H9 (cell line): ENCODE measurements at regions not wholly inside any gene's neighbourhood (a gene's known extent, or its start where the extent isn't known, plus 50 kb on each side); places are given as distances from the start of the nearest gene placed in this dataset.

Source experiments
- DNase-seq: peaks from one replicate; pipeline ENCODE4 v3.0.0-alpha.2; 2017
- H2AFZ ChIP-seq: one replicate; pipeline ENCODE4 v1.6.1; 2013; ENCODE audit warnings: mild to moderate bottlenecking, low read length, control low read depth, moderate library complexity
- H2AK5ac ChIP-seq: 2 replicates; pipeline ENCODE4 v1.6.1; 2013; ENCODE audit warnings: low read length, control low read depth, mixed read lengths; ENCODE audit not compliant: insufficient read length
- H2BK120ac ChIP-seq: one replicate; pipeline ENCODE4 v1.6.1; 2013; ENCODE audit warnings: low read depth, mild to moderate bottlenecking, low read length, control low read depth, inconsistent platforms; ENCODE audit not compliant: poor library complexity, severe bottlenecking
- H2BK12ac ChIP-seq: 2 replicates; pipeline ENCODE4 v1.6.1; 2013; ENCODE audit warnings: low read length, control low read depth, mixed read lengths, low read depth; ENCODE audit not compliant: insufficient read length
- H2BK15ac ChIP-seq: 2 replicates; pipeline ENCODE4 v1.6.1; 2013; ENCODE audit warnings: low read depth, low read length, control low read depth
- H2BK20ac ChIP-seq: one replicate; pipeline ENCODE4 v1.6.1; 2013; ENCODE audit warnings: low read depth, mild to moderate bottlenecking, low read length, control low read depth, inconsistent platforms; ENCODE audit not compliant: poor library complexity, severe bottlenecking
- H2BK5ac ChIP-seq: 2 replicates; pipeline ENCODE4 v1.6.1; 2013; ENCODE audit warnings: low read length, control low read depth, mixed read lengths; ENCODE audit not compliant: insufficient read length
- H3K14ac ChIP-seq: 2 replicates; pipeline ENCODE4 v1.6.1; 2013; ENCODE audit warnings: low read length, control low read depth; ENCODE audit not compliant: insufficient read depth
- H3K18ac ChIP-seq: 2 replicates; pipeline ENCODE4 v1.6.1; 2013; ENCODE audit warnings: low read depth, mild to moderate bottlenecking, mixed read lengths, low read length, control low read depth; ENCODE audit not compliant: insufficient read length
- H3K23ac ChIP-seq: 2 replicates; pipeline ENCODE4 v1.6.1; 2013; ENCODE audit warnings: low read length, control low read depth, mixed read lengths, low read depth; ENCODE audit not compliant: insufficient read length
- H3K23me2 ChIP-seq: 2 replicates; pipeline ENCODE4 v1.6.1; 2013; ENCODE audit warnings: low read depth, mild to moderate bottlenecking, mixed read lengths, low read length, control low read depth; ENCODE audit not compliant: insufficient read length, poor library complexity, severe bottlenecking
- H3K27ac ChIP-seq: 2 replicates; pipeline ENCODE4 v1.5.1; 2013; ENCODE audit warnings: low read length, control low read depth, mixed read lengths, low read depth; ENCODE audit not compliant: insufficient read length
- H3K27me3 ChIP-seq: 2 replicates; pipeline ENCODE4 v1.6.1; 2013; ENCODE audit warnings: low read length, control low read depth, inconsistent platforms; ENCODE audit not compliant: insufficient read depth
- H3K4ac ChIP-seq: 2 replicates; pipeline ENCODE4 v1.6.1; 2013; ENCODE audit warnings: low read depth, mild to moderate bottlenecking, control low read depth, inconsistent platforms, low read length, moderate library complexity
- H3K4me1 ChIP-seq: 2 replicates; pipeline ENCODE4 v1.6.1; 2013; ENCODE audit warnings: low read length, control low read depth, inconsistent platforms; ENCODE audit not compliant: insufficient read depth
- H3K4me2 ChIP-seq: 2 replicates; pipeline ENCODE4 v1.6.1; 2013; ENCODE audit warnings: low read length, control low read depth, mixed read lengths; ENCODE audit not compliant: insufficient read length, insufficient read depth
- H3K56ac ChIP-seq: 2 replicates; pipeline ENCODE4 v1.6.1; 2013; ENCODE audit warnings: low read depth, mild to moderate bottlenecking, mixed read lengths, low read length, control low read depth; ENCODE audit not compliant: insufficient read length
- H3K79me1 ChIP-seq: 2 replicates; pipeline ENCODE4 v1.6.1; 2013; ENCODE audit warnings: low read depth, mild to moderate bottlenecking, moderate library complexity, low read length, control low read depth, inconsistent platforms; ENCODE audit not compliant: insufficient read depth, poor library complexity, severe bottlenecking
- H3K79me2 ChIP-seq: 2 replicates; pipeline ENCODE4 v1.6.1; 2013; ENCODE audit warnings: low read length, control low read depth, inconsistent platforms; ENCODE audit not compliant: insufficient read depth
- H3K9ac ChIP-seq: 2 replicates; pipeline ENCODE4 v1.6.1; 2013; ENCODE audit warnings: low read length, control low read depth, mixed read lengths; ENCODE audit not compliant: insufficient read length; ENCODE audit errors: extremely low read depth
- H3K9me3 ChIP-seq: one replicate; pipeline ENCODE4 v1.6.1; 2013; ENCODE audit warnings: low read depth, low read length, inconsistent platforms; ENCODE audit not compliant: control insufficient read depth
- H3T11ph ChIP-seq: one replicate; pipeline ENCODE4 v1.6.1; 2013; ENCODE audit warnings: mild to moderate bottlenecking, low read length, control low read depth, inconsistent platforms
- H4K20me1 ChIP-seq: one replicate; pipeline ENCODE4 v1.6.1; 2013; ENCODE audit not compliant: control insufficient read depth, insufficient read length, insufficient read depth
- H4K5ac ChIP-seq: 2 replicates; pipeline ENCODE4 v1.6.1; 2013; ENCODE audit warnings: low read depth, mild to moderate bottlenecking, mixed read lengths, low read length, control low read depth; ENCODE audit not compliant: insufficient read length
- H4K8ac ChIP-seq: replicated peaks from 2 replicates; pipeline ENCODE4 v1.6.1; 2013; ENCODE audit warnings: low read length, control low read depth, mixed read lengths, low read depth; ENCODE audit not compliant: insufficient read length
- H4K91ac ChIP-seq: 2 replicates; pipeline ENCODE4 v1.6.1; 2013; ENCODE audit warnings: low read depth, mild to moderate bottlenecking, moderate library complexity, mixed read lengths, low read length, control low read depth; ENCODE audit not compliant: insufficient read length
- H3K27ac Mint-ChIP-seq, 3 experiments: 2 replicates in 2 of 3; 3 replicates in 1 of 3; pipeline ENCODE4 v1.8.0; 2020 to 2021; ENCODE audit warnings: mixed read lengths in 3 of 3, mild to moderate bottlenecking in 1 of 3, moderate library complexity in 1 of 3
- H3K27me3 Mint-ChIP-seq: 2 replicates; pipeline ENCODE4 v1.8.0; 2021; ENCODE audit warnings: low read depth, mild to moderate bottlenecking, moderate library complexity, mixed read lengths
- H3K36me3 Mint-ChIP-seq, 3 experiments: 2 replicates in 2 of 3; 3 replicates in 1 of 3; pipeline ENCODE4 v1.8.0; 2020 to 2021; ENCODE audit warnings: low read depth in 3 of 3, mixed read lengths in 3 of 3; ENCODE audit not compliant: insufficient read depth in 1 of 3
- H3K4me1 Mint-ChIP-seq, 2 experiments: 2 replicates each; pipeline ENCODE4 v1.8.0; 2020; ENCODE audit warnings: mixed read lengths in 2 of 2
- H3K4me3 Mint-ChIP-seq, 2 experiments: 2 replicates in 1 of 2; 3 replicates in 1 of 2; pipeline ENCODE4 v1.8.0; 2020 to 2021; ENCODE audit warnings: mild to moderate bottlenecking in 2 of 2, mixed read lengths in 2 of 2, moderate library complexity in 1 of 2
- H3K9me3 Mint-ChIP-seq, 2 experiments: 2 replicates in 1 of 2; 3 replicates in 1 of 2; pipeline ENCODE4 v1.8.0; 2020; ENCODE audit warnings: mild to moderate bottlenecking in 2 of 2, mixed read lengths in 2 of 2, moderate library complexity in 1 of 2
- CTCF ChIP-seq: fragments of 200-600 bp; sonication (generic); conservative IDR thresholded peaks from 3 replicates; pipeline ENCODE4 v1.8.0; 2021; ENCODE audit warnings: antibody characterized with exemption, mild to moderate bottlenecking
- WGBS: extraction: QIAGEN DNeasy Blood & Tissue Kit; methylation state at CpG from one replicate; pipeline ENCODE4 v1.1.7; 2013; ENCODE audit warnings: missing lambda C conversion rate, low lambda C conversion rate, mixed read lengths; ENCODE audit not compliant: insufficient read length; ENCODE audit errors: extremely low coverage; 5-methylcytosine and 5-hydroxymethylcytosine counted together

GRCh38 chr12:29847246-29847645, 63.5 kb upstream of the TMTC1 start:
- Histone ChIP-seq H3K4me2 (no peak overlapping the region), H3K79me1 (no peaks in the 10 kb centered on the region), H2AK5ac (no peak overlapping the region), H3K4me1 (no peaks in the 10 kb centered on the region), H3K18ac (no peak overlapping the region), H3K23ac (no peak overlapping the region), H2BK120ac (no peak overlapping the region), H4K20me1 (no peaks in the 10 kb centered on the region), H4K5ac (no peak overlapping the region), H4K8ac (no peak overlapping the region), H4K91ac (no peak overlapping the region), H2BK20ac (no peak overlapping the region), H2BK15ac (no peak overlapping the region), H2BK5ac (no peak overlapping the region), H3K14ac (no peak overlapping the region), H3T11ph (no peak overlapping the region), H3K4ac (no peak overlapping the region), H3K27ac (no peak overlapping the region), H3K9ac (no peak overlapping the region), H2BK12ac (no peak overlapping the region), H3K9me3 (peaks cover 7% of the 10 kb centered on the region), H3K27me3 (no peaks in the 10 kb centered on the region), H3K23me2 (no peaks in the 10 kb centered on the region), H3K79me2 (no peaks in the 10 kb centered on the region), H2AFZ (no peak overlapping the region), H3K56ac (no peak overlapping the region)
- DNase-seq: no peak
- WGBS: no CpG with 5 or more reads among the region's 2 CpGs
- no peak overlapping the region for H3K4me3 Mint-ChIP-seq
- no peak overlapping the region for H3K27ac Mint-ChIP-seq
- peaks cover 4% of the 10 kb centered on the region for H3K27me3 Mint-ChIP-seq
- H3K36me3 Mint-ChIP-seq: peaks cover 16 to 24% (median 20%) of the 10 kb centered on the region in 3 experiments
- no peaks in the 10 kb centered on the region for H3K4me1 Mint-ChIP-seq
- peaks cover 25 to 30% of the 10 kb centered on the region in 2 experiments for H3K9me3 Mint-ChIP-seq
- no peak for TF ChIP-seq CTCF
